K562 (cell line): ENCODE measurements at regions not wholly inside any gene's neighbourhood (a gene's known extent, or its start where the extent isn't known, plus 50 kb on each side); places are given as distances from the start of the nearest gene placed in this dataset.

Source experiments
- CHAMP1 ChIP-seq: fragments of 450-650 bp; IDR thresholded peaks from 2 replicates; pipeline ENCODE4 v1.6.1; 2016; ENCODE audit warnings: mild to moderate bottlenecking
- DEAF1 ChIP-seq: fragments of 450-650 bp; formaldehyde crosslinking; IDR thresholded peaks from 2 replicates; pipeline ENCODE4 v1.4.0; 2020; ENCODE audit warnings: mild to moderate bottlenecking, moderate library complexity
- FOXM1 ChIP-seq, 2 experiments: fragments of 450-650 bp in 1 of 2; sonication (generic) in 1 of 2; formaldehyde crosslinking in 1 of 2; IDR thresholded peaks; 2 replicates each; pipeline versions ENCODE4 v1.6.1 to v1.9.0; 2017 to 2022; ENCODE audit warnings: low read depth in 2 of 2, mild to moderate bottlenecking in 2 of 2, missing genetic modification reagents in 1 of 2, moderate library complexity in 1 of 2
- ILK ChIP-seq: fragments of 450-650 bp; IDR thresholded peaks from 2 replicates; pipeline ENCODE4 v1.6.1; 2016; ENCODE audit warnings: missing genetic modification characterization, low read depth, mild to moderate bottlenecking, missing compliant biosample characterization, moderate library complexity, borderline replicate concordance
- L3MBTL2 ChIP-seq: fragments of 450-650 bp; IDR thresholded peaks from 2 replicates; pipeline ENCODE4 v1.6.1; 2016; ENCODE audit warnings: mild to moderate bottlenecking, moderate library complexity
- MGA ChIP-seq: fragments of 450-650 bp; IDR thresholded peaks from 2 replicates; pipeline ENCODE4 v1.6.1; 2016; ENCODE audit warnings: mild to moderate bottlenecking, moderate library complexity
- TSC22D4 ChIP-seq: fragments of 450-650 bp; IDR thresholded peaks from 2 replicates; pipeline ENCODE4 v1.6.1; 2016; ENCODE audit warnings: missing genetic modification characterization, missing biosample characterization, control low read depth

GRCh38 chr12:83389237-83389996 is 702.7 kb downstream of the TMTC2 start (continued):
- TF ChIP-seq MGA (peak; percentile 48; the same call in 1 of the 2 replicates), L3MBTL2 (peak; percentile 71), TSC22D4 (tag) (no peak), DEAF1 (0 out of 2 replicates have a peak, but pooled peaks have one; percentile 9), CHAMP1 (0 out of 2 replicates have a peak, but pooled peaks have one; percentile 46), FOXM1 (IDR thresholded peaks at IDR 0.05; ENCODE audit: low read depth) (peak; percentile 40; the same call in 1 of the 2 replicates), FOXM1 (CRISPR knock-in tag; IDR thresholded peaks at IDR 0.05; ENCODE audit: low read depth) (no peak), ILK (tag) (no peak)
